Stomach (tissue), 8 donors: ENCODE measurements at regions not wholly inside any gene's neighbourhood (a gene's known extent, or its start where the extent isn't known, plus 50 kb on each side); places are given as distances from the start of the nearest gene placed in this dataset.

Experiments used
- DNase-seq, 2 donors: peaks; one replicate each; pipeline versions ENCODE4 v3.0.0 to v3.0.0-alpha.2; 2013 to 2019
- H3K27ac ChIP-seq, 5 donors: fragments of 200-600 bp in 4 of 5; sonication (generic) in 4 of 5; one replicate each; pipeline ENCODE4 v1.5.1; 2013 to 2019; ENCODE audit warnings: mild to moderate bottlenecking in 1 of 5, moderate library complexity in 1 of 5
- H3K27me3 ChIP-seq, 3 donors: fragments of 200-600 bp; sonication (generic); one replicate each; pipeline ENCODE4 v1.5.1; 2017 to 2019; ENCODE audit warnings: mixed run types in 1 of 3
- H3K36me3 ChIP-seq, 4 donors: fragments of 200-600 bp; sonication (generic); 1 replicate in 3 of 4; 2 replicates in 1 of 4; pipeline ENCODE4 v1.5.1; 2016 to 2019
- H3K4me1 ChIP-seq, 4 donors: fragments of 200-600 bp; sonication (generic); one replicate each; pipeline ENCODE4 v1.5.1; 2016 to 2019
- H3K4me3 ChIP-seq, 4 donors: fragments of 200-600 bp; sonication (generic) in 3 of 4; one replicate each; pipeline ENCODE4 v1.5.1; 2016 to 2019; ENCODE audit warnings: mild to moderate bottlenecking in 1 of 4
- H3K9me3 ChIP-seq, 4 donors: fragments of 200-600 bp; sonication (generic); one replicate each; pipeline ENCODE4 v1.5.1; 2016 to 2019
- CTCF ChIP-seq, 7 experiments: fragments of 450-650 bp in 4 of 7; fragments of 200-600 bp in 3 of 7; sonication (generic) in 3 of 7; IDR thresholded peaks; one replicate each; pipeline ENCODE4 v1.5.1; 2016 to 2019; ENCODE audit warnings: antibody characterized with exemption in 7 of 7, control low read depth in 2 of 7, mild to moderate bottlenecking in 1 of 7
- EP300 ChIP-seq: sonication (generic); formaldehyde crosslinking; IDR thresholded peaks from one replicate; pipeline ENCODE4 v1.6.1; 2017; ENCODE audit warnings: antibody characterized with exemption
- POLR2A ChIP-seq, 4 donors: fragments of 450-650 bp; IDR thresholded peaks; one replicate each; pipeline ENCODE4 v1.6.1; 2016; ENCODE audit warnings: antibody characterized with exemption in 4 of 4, control low read depth in 2 of 4, mild to moderate bottlenecking in 1 of 4, moderate library complexity in 1 of 4
- POLR2AphosphoS5 ChIP-seq, 3 donors: sonication (generic); formaldehyde crosslinking; IDR thresholded peaks; one replicate each; pipeline ENCODE4 v1.6.1; 2016; ENCODE audit warnings: antibody characterized with exemption in 3 of 3
- WGBS, 5 donors: extraction: QIAGEN DNeasy Blood & Tissue Kit in 3 of 5; methylation state at CpG; one replicate each; pipeline versions ENCODE4 v1.1.5 to v1.1.7; 2013 to 2018; 5-methylcytosine and 5-hydroxymethylcytosine counted together
- intact Hi-C: fragments of 100-400 bp; cut with DNase I; formaldehyde crosslinking; loops from one replicate; pipeline ENCODE4 v1.15.1; 2023; ENCODE audit warnings: low total_unique reads
- donor health status: healthy with polysubstance abuse.
- donor health status: Bipolar disorder and iron deficiency.
- donor health status: healthy.

- no peak overlapping the region for H3K27ac ChIP-seq
- no peaks in the 10 kb centered on the region for H3K36me3 ChIP-seq
- peaks cover 0 to 6% (median 0%) of the 10 kb centered on the region in 4 donors for H3K9me3 ChIP-seq
- TF ChIP-seq POLR2A (IDR thresholded peaks at IDR 0.05) (no peak), POLR2AphosphoS5 (IDR thresholded peaks at IDR 0.05) (no peak), CTCF (IDR thresholded peaks at IDR 0.05) (no peak), EP300 (no peak)
- 55 to 78% (median 66%) methylated on average over 1 of the region's 1 CpG for WGBS, 5 donors
- intact Hi-C loops: no loop called here
- H3K4me1 ChIP-seq: no peaks in the 10 kb centered on the region
- H3K27me3 ChIP-seq: no peaks in the 10 kb centered on the region
- DNase-seq: no peak
- H3K4me3 ChIP-seq: no peak overlapping the region
Measured at GRCh38 chr9:106580546-106580945, 282.4 kb upstream of the ZNF462 start.

DNA sequence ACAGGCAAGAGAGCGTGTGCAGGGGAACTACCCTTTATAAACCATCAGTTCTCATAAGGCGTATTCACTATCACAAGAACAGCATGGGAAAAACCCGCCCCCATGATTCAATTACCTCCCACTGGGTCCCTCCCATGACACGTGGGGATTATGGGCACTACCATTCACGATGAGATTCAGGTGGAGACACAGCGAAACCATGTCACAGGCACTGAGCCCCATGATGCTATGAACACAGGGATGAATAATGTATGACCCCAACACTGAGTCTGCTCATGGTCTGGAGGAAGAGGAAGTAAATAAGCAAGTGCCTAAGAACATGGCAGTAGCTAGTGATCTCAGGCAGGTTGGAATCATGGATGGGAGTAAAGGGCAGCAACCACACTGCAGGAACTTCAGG lies 281.0 kb upstream of the ZNF462 start:
- Histone ChIP-seq H3K4me1 (no peaks in the 10 kb centered on the region), H3K4me3 (no peak overlapping the region), H3K36me3 (no peaks in the 10 kb centered on the region), H3K9me3 (peaks cover 0 to 6% (median 0%) of the 10 kb centered on the region in 4 donors), H3K27ac (no peak overlapping the region), H3K27me3 (no peaks in the 10 kb centered on the region)
- TF ChIP-seq POLR2A (IDR thresholded peaks at IDR 0.05) (no peak), CTCF (IDR thresholded peaks at IDR 0.05) (no peak), POLR2AphosphoS5 (IDR thresholded peaks at IDR 0.05) (no peak), EP300 (no peak)
- intact Hi-C loops: no loop called here
- no peak for DNase-seq
- 85 to 97% (median 90%) methylated on average over 6 of the region's 6 CpGs for WGBS, 5 donors

- no peak overlapping the region for H3K4me3 ChIP-seq
- no peaks in the 10 kb centered on the region for H3K27me3 ChIP-seq
- intact Hi-C loops: no loop called here
- no peaks in the 10 kb centered on the region for H3K4me1 ChIP-seq
- TF ChIP-seq EP300 (no peak), POLR2AphosphoS5 (IDR thresholded peaks at IDR 0.05) (no peak), POLR2A (IDR thresholded peaks at IDR 0.05) (no peak)
- H3K36me3 ChIP-seq: no peaks in the 10 kb centered on the region
- H3K27ac ChIP-seq: no peak overlapping the region
- DNase-seq: no peak
- no peaks in the 10 kb centered on the region for H3K9me3 ChIP-seq
Measured at GRCh38 chr9:106583751-106584150, 279.2 kb upstream of the ZNF462 start.

DNA sequence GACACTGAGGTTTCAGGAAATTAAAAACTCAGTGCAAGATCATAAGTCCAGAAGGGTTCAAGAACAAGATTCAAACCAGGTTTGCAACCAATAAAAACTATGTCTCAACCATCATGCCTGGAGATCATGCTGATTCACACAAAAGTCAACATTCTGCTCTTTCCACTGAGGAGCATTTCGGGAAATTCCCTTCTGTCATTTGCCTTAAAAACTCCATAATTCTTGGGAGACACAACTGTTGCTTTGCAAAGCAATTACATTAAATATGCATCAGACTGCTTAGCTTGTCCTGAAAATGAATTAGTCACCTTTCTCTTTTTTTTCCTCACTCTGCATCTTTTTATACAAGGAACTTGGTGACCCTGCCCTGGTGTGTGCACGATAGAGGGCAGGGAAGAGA lies 275.9 kb upstream of the ZNF462 start:
- Histone ChIP-seq H3K27ac (no peak overlapping the region), H3K4me1 (no peaks in the 10 kb centered on the region), H3K9me3 (no peaks in the 10 kb centered on the region), H3K27me3 (no peaks in the 10 kb centered on the region), H3K4me3 (no peak overlapping the region), H3K36me3 (no peaks in the 10 kb centered on the region)
- DNase-seq: no peak
- WGBS, 5 donors: 72 to 91% (median 85%) methylated on average over 2 of the region's 2 CpGs
- TF ChIP-seq POLR2A (IDR thresholded peaks at IDR 0.05) (no peak), POLR2AphosphoS5 (IDR thresholded peaks at IDR 0.05) (no peak), CTCF (IDR thresholded peaks at IDR 0.05) (no peak), EP300 (no peak)
- intact Hi-C loops: no loop called here

DNA sequence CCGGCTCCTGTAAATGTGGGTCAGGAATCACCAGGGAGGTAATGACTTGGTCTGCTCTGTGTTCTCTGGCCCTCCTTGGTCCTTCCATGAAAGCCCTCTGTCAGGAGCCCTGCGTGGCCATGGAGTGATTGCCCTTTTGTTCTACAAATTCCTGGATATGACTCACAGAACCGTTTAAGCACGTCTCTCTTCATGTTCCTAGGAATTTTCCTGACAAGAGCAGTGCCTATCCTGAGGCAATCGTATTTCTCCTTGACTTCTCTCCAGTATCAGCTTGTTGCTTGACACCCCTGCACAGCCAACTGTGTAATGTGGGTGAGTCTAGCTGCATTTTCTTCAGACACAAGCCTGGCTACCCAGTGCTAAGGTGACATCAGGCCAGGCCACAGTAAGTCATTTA lies 274.3 kb upstream of the ZNF462 start:
- Histone ChIP-seq H3K36me3 (no peaks in the 10 kb centered on the region), H3K27ac (no peak overlapping the region), H3K9me3 (no peaks in the 10 kb centered on the region), H3K4me1 (no peaks in the 10 kb centered on the region), H3K27me3 (no peaks in the 10 kb centered on the region), H3K4me3 (no peak overlapping the region)
- TF ChIP-seq EP300: no peak
- no peak for TF ChIP-seq POLR2A (IDR thresholded peaks at IDR 0.05)
- TF ChIP-seq CTCF (IDR thresholded peaks at IDR 0.05): no peak
- TF ChIP-seq POLR2AphosphoS5 (IDR thresholded peaks at IDR 0.05): no peak
- no peak for DNase-seq
- 40 to 59% (median 42%) methylated on average over 5 of the region's 5 CpGs for WGBS, 5 donors
- intact Hi-C loops: no loop called here
